ENCODE measurements at regions not wholly inside any gene's neighbourhood (a gene's known extent, or its start where the extent isn't known, plus 50 kb on each side); places are given as distances from the start of the nearest gene placed in this dataset.

DNA sequence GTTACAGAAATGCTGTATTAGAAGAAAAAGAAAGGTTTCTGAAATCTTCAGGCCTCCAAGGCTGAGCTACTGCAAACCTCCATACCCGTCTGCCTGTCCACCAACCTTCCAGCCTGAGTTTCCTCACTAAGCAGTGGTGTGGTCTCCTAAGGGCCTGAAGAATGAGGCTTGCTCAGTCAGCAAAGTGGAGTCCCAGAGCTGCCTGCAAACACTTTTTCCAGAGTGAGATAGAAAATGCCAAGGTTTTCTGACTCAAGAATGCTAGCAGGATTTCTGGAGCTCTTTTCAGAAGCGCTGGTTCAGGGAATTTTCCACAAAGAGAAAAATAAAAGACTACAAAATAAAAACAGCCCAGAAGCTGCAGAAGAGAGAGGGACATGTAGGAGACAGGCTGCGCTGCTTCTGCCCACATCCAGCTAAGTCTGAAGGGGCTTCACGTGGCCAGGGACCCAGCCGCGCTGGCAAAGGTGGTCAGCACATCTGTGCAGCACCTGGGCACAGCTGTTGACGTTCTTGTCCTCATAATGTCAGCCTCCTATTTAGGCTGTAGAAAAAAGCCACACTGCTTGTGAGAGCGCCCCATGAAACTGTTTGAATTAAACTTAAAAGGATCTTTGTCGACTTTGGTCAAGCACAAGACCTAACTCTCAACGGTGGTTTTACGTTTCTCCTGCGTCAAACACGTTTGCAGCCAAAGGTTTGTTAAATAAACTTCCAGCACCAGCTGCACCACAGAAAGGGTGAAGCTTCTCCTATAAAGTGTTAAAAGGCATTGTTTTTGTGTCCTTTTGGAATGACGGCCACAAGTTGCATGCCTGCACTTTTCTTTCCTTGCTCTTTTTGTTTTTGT, 209.0 kb downstream of the THBS2 start:
- DNase-seq = no peak

DNA sequence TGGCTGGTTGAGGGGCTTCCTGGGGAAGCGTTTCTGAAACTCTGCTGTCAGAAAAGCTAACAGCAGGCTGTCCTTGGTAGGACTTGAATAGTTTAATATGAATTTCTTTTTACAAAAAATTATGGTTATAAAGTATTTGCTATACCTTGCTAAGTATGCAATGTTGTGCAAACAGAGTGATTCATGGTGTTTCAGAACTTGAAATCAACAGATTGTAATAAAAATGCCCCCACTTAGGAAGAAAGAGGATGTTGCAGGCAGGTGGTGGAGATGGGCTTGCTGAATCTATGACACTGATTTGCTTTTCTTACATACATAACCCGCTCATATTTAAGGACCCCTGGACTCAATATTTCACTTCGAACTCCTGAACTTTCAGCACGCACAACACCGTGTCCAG, 211.6 kb downstream of the THBS2 start:
- DNase-seq = no peak

DNA sequence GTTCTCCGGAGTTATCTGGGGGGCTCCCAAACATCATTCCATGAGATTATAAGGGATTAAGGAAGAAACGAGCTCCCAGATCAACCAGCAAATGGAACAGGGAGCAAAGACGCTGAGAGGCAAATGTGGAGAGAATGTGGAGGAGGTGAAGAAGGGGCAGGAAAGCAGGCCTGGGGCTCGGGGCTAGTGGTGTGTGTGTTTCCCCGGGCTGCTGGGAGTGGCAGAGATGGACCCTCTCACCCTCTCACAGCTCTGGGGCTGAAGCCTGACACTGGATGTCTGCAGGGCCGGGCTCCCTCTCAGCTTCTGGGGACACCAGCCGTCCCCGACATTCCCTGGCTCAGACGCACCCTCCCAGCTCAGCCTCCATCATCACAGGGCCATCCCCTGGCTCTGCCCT, 212.6 kb downstream of the THBS2 start:
- DNase-seq = no peak

DNA sequence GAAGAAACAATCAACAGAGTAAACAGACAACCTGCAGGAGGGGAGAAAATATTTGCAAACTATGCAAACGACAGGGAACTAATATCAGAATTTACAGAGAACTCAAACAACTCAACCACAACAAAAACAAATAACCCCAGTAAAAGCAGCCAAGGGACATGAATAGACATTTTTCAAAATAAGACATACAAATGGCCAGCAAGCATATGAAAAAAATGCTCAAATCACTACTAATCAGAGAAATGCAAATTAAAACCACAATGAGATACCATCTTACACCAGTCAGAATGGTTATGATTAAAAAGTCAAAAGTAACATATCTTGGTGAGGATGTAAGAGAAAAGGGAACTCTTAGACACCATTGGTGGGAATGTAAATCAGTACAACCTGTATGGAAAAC, 215.0 kb downstream of the THBS2 start:
- peak in 1 of 5 experiments; percentile 19 for DNase-seq

DNA sequence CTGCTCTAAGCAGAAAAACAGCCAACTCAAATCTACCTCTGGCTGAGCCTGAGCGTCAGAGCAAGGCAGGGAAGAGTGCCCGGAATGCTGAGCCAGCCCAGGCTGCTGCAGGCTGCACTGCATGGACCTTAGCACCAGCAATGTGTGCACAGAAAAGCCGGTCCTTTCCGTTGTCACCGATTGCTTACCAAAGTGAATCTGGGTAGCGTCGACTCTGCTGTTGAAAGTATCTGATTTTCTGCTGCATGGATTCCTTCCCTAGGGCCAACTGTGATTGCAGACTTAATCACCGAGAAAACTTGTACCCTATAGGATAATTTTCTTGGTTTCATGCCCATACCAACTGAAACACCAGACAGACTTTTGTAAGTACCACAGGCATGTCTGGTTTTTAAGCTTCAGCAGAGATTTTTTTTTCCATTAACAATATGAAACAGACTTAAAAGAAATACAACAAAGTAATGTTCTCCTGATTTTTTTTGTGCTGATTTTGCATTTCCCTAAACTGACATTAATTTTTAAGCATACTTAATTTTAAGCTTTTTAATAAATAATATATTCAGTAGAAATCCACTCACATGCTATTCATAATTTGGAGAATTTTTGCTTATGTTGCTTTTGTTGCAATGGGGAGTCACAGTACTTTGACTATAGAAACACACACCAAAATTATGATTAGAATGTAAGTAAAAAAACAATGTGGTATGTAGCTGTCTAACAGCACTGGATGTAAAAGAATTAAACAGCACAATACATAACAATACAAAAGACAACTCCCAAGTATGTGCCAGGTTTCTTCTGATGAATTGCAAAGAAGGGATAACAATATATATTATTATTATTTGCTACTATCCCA, 218.0 kb downstream of the THBS2 start:
- no peak for DNase-seq

DNA sequence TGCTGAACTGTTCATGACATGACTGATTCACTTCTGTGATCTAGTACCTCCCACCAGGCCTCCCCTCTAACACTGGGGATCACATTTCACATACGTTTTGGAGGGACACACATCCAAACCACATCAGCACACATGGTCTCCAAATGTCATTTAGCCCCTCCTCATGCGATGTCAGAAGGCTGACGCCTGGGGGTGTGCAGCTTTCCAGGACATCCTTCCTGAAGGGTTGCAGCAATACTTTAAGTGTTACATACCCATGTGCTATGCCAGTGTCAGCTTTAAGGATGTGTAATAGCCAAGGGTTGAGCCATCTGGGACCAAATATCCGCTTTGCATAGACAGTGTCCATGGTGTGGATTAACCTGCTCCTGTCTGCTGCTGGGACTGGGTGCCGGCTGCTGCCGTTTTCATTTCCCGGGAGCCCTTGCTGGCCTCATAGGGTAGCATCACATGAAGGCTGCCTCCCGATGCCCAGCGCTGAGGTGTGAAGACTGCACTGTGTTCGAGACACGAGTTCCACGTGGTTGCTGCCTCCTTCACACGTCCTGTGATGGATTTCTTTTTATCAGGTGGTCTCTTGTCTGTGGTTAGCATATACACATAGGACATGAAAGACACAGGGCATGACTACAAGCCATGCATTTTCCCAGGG, 219.0 kb downstream of the THBS2 start:
- DNase-seq = no peak

DNA sequence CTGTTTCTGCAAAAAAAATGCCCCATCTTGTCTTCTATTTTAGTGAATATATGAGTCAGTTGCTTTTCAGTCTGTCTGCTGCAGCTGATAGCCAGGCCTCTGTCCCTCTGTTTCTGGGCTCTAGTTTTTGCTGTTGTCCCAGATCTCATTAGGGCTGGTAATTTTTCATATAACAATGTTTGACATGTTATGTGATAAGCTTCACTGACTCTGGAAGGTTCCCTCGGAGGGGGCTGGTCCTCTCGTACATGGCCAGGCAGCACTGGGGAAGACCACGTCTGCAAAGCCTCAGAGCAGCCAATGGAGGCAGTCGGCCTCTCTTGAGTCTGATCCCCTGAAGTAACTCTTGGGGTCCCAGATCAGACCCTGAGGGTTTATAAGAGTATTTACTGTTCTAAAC, 223.8 kb downstream of the THBS2 start:
- no peak for DNase-seq

DNA sequence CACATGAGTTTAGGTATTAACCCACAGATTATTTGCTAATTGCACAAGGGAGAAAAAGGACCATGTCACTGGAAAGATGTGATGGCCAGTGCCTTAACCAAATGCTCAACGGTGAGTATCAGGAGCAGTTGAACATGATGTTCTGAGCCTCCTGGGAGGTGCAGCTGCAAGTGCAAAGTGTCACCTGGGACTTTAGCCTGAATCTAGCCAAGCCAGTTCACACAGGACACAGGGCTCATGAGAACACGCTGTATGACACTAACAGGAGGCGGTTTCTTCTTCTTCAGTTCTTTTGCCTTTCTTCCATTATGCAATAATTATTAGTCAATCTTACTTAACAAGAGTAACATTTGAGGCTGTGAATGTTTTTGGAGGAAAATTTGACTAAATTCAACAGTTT, 225.3 kb downstream of the THBS2 start:
- no peak for DNase-seq

DNA sequence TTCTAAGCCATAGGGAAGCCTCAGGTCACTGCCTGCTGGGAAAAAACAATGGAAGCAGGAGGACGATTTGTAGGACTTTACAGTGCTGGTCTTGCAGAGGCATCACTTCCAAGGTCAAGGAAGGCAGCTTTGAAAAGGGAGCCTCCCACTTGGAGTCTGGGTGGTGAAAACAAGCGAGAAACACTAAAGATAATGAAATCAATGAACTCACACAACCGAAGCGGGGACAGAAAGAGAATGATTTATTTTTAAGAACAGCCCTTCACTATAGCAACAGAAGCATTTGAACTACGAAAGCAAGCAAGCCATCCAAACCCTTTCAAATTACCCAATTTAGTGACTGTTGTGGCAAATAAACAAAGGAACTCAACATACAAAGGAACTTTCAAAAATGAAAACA, 227.5 kb downstream of the THBS2 start:
- no peak for DNase-seq

DNA sequence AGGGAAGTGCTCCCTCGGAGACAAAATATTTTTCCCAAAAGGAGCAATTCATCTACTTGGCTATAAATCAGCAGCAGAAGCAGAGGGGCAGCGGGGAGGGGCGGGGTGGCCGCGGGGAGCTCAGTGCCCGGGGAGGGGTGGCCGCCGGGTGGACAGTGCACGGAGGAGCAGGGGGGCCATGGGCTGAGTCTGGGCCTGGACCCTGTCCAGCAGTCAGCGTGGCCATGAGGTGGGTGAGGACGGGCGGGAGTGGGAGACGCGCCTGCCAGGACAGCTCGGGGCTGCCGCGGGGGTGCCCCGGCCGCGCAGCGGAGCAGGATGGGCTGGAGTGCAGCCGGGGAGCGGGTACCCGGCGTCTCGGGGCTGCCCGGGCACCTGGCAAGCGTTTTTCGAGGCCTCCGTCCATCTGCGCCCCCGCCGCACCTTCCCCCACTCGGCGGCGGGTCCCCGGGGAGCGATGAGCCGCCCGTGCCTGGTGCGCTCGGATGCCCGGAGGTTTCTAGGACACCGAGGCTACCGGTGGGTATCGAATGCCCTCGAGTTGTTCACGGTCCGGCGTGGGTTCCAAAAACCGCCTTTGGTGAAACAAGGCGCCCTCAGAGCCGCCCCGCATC, 229.5 kb downstream of the THBS2 start:
- DNase-seq = no peak

DNA sequence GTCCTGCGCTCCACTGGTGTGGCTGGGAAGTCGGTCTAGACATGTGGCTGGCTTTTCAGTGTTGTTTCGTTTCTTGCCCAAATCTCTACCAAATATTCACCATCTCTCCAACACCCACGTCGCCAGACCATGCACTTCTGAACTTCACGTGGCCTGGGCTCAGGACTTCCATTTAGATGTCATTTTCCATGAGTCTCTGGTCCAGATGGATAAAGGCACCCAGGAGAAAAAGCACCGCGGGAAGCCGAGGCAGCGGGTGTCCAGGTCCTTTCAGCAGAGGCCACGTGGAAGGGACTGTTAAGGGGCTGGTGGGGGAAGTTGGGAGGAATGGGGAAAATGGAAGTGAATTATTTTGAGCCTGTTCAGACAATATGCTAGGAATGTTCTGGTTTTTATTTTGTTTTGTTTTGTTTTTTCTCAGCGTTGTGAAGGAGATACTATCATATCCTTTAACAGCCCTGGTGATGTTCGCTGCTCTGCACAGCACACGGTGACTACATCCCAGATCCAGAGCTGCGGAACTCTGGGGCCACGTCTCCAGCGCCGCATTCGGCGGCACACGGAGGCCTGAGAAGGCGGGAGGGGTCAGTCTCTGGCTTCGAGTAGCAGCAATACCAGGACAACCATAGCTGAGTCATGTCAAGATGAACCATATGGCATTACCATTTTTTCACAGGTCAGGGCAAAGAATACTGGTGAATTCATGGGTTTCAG, 230.3 kb downstream of the THBS2 start:
- DNase-seq = no peak

DNA sequence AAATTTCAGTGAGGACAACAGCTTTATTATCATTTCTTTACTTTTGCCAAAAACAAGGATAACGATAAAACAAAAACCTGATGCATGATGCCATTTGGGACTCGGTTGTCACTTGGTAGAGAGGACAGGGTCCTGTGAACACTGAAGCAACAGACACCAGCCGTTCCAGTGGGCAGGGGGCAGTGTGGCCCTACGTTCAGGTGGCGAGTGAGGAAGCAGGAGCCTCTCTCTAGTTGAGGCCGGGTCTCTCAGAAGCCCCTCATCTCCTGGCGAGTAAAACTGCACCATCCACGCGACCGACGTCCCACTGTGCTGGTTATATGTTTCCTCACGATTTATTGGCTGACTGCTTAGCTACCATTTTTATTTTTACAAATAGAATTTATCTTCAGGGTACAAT, 231.6 kb downstream of the THBS2 start:
- no peak for DNase-seq

DNA sequence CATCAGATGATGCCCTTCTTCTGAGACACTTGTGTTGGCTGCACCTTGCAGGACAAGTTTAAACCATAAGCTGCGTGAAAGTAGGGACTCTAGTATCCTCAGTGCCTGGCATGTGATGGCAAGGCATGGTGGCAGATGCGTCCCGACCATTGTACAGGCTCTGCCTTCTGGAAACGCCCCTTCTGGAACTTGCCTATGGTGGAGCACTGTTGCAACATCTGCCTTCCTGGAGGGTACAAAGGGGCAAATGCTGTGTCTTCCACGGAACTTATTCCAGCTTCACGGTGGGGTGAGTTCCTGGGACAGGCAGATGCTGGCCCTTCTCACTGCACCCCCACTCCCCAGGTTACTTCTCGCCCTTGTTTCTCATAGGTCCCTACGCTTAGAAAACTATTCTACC, 232.8 kb downstream of the THBS2 start:
- no peak for DNase-seq

DNA sequence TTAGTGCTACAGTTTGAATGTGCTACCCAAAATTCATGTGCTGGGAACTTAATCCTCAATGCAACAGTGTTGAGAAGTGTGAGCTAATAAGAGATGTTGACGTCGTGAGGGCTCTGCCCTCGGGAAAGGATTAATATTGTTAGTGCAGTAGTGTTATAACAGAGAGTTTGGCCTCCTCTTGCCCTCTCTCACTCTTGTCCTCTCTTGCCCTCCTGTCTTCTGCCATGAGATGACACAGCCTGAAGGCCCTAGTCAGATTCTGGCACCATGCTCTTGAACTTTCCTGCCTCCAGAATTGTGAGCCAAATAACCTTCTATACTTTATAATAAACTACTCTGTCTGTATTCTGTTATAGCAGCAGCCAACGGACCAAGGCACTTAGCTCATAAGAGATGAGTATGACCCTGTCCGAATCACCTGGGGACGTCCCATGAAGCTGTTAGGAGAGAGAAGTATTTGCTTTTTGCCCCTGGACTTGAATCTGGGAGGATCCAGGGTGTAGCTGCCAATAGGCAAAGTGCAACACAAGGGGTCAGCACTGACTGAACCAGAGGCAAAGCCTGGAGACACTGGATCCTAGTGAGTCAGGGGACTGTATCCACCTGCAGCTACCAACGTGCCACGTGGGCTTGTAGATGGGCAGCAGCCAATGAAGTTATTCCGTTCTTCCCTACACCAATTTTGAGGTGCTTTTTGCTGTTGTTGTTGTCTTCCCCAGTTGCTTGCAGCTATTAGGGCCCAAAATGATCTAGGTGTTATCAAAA, 233.7 kb downstream of the THBS2 start:
- DNase-seq = no peak

DNA sequence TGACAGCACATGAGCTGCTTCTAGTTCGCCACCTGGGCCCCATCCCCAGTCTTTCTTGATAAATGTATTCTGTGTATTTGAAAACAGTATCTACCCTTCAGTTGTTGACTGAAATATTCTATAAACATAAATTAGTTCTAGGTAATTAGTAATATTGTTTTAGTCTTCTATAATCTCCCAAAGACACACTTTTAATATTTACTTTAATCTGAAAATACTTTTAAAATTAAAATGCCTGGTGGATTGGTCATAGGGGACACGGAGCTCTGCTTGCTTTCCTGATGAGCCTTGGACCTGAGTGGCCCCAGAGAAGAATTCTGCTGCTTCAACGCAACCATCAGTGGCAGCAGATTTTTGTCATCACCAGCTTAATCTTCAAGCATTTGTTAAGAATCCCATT, 234.5 kb downstream of the THBS2 start:
- DNase-seq = no peak

DNA sequence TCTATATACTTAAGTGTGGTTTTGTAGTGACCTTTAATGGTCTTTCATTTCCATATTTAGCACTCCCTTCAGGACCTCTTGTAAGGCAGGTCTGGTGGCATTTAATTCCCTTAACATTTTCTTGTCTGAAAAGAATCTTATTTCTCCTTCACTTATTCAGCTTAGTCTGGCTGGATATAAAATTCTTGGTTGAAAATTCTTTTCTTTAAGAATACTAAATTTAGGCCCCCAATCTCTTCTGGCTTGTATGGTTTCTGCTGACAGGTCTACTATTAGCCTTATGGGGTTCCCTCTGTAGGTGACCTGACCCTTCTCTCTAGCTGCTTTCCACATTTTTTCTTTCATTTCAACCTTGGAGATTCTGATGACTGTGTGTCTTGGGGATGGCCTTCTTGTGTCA, 236.9 kb downstream of the THBS2 start:
- no peak for DNase-seq

DNA sequence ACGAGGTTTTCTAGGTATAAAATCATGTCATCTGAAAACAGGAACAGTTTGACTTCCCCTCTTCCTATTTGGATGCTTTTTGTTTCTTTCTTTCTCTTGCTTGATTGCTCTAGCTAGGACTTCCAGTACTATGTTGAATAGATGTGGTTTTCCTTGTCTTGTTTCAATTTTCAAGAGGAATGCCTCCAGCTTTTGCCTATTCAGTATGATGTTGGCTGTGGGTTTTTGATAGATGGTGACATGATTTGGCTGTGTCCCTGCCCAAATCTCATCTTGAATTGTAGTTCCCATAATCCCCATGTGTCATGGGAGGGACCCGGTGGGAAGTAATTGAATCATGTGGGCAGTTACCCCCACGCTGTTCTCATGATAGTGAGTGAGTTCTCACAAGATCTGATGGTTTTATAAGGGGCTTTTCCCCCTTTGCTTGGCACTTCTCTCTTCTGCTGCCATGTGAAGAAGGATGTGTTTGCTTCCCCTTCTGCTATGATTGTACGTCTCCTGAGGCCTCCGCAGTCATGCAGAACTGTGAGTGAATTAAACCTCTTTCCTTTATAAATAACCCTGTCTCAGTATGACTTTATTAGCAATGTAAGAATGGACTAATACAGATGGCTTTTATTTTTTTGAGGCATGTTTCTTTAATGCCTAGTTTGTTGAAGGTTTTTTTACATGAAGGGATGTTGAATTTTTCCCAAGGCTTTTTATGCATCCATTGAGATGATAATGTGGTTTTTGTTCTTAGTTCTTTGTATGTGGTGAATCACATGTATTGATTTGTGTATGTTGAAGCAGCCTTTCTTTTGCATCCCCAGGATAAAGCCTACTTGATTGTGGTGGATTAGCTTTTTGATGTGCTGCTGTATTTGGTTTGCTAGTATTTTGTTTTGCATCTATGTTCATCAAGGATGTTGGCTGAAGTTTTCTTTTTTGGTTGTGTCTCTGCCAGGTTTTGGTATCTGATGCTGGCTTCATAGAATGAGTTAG, 239.1 kb downstream of the THBS2 start:
- DNase-seq = no peak

DNA sequence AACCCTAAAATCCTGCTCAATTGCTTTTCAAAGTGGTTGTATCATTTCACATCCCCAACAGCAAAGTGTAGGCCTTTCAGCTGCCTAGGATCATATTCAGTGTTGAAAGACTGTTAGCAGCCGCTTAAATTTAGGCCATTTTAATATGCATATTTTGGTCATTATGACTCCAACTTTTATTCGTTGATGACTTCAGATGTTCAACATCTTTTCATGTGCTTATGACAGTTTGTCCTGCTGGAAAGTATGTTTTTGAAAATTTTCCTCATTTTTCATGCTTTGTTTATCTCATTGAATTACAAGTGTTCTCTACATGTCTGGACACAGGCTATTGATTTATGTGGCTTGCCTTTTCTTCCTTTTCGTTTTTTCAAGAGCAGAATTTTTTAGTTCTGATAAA, 244.0 kb downstream of the THBS2 start:
- DNase-seq = no peak

DNA sequence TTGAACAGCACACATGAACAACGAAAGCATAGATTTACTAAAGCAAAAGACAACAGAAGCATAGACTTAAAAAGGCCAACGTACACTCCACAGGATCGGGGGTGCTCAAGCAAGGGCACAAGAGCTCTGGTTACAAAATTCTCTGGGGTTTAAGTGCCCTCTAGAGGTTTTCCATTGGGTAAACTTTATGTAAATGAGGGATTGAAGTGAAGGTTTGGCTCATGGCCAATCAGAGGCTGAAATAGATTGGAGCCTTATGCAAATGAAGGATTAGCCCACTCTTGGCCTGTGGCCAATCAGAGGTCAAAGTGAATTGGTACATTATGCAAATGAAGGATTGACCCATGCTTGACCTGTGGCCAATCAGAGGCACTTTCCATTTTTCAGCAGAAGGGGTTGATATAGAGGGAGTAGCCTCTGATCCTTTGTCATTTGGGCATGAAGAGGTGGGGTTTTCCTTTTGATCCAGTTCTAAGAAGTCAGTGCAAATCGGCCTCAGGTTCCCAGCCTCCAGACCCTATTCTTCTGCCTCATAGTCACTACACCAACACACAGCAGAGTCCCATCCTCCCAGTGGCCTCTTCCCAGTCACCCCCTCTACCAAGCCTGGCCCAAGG, 244.9 kb downstream of the THBS2 start:
- no peak for DNase-seq

DNA sequence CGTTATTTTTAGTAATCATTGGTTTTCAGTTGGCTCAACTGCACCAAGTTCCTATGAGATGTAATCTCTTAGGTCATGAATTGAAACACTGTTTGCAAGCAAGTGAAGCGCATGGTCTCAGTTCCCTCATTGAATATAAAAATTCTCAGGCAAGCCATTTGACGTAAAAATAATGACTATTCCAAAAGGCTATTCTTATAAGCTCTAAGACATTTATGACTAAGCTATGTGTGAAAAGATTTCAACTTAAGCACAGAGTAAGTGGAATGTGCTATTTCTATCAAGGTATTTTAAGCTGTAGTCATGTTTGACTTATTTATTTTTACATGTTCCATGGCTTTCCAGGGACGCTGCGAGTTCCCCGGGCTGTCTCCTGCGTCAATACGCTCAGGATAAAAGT, 248.5 kb downstream of the THBS2 start:
- DNase-seq = no peak
